ENCODE measurements at regions not wholly inside any gene's neighbourhood (a gene's known extent, or its start where the extent isn't known, plus 50 kb on each side); places are given as distances from the start of the nearest gene placed in this dataset.

DNA sequence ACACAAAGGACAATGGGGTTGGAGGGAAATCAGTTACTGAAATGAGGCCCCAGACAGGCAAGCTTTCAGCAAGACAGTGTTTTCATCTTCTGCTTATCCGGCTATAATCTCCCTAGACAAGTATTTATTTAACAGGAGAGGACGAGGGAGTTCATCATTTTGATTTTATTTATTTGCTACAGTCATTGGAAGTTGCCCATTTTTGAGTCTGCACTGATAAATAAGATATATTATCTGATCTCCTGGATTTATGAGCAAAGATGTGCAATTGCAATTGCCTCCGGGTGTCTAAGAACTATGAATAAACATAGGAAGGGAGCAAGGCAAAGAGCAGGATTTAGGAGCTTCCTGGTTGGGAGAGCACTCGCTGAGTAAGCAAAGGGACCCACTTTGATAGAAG, 263.2 kb upstream of the EDA2R start:
- H3K9ac ChIP-seq, result no peak overlapping the region
- H3K4me2 ChIP-seq, result no peak overlapping the region
- no peaks in the 10 kb centered on the region for H3K36me3 ChIP-seq (replicated peaks in 1 of 2; ENCODE audit: control insufficient read depth in 1 of 2, insufficient read depth in 2 of 2, low read length in 1 of 2)
- POLR2A ChIA-PET, result no interaction called here
- TF ChIP-seq RFX5 (IDR thresholded peaks at IDR 0.05; ENCODE audit: low read length) (no peak), GATA2 (CRISPR knock-in tag; IDR thresholded peaks at IDR 0.05) (no peak), FOXJ3 (CRISPR knock-in tag; IDR thresholded peaks at IDR 0.05) (no peak), MXI1 (IDR thresholded peaks at IDR 0.05; ENCODE audit: low read depth, low read length) (no peak), TEAD4 (IDR thresholded peaks at IDR 0.05; ENCODE audit: borderline replicate concordance, insufficient read depth) (no peak), POLR2AphosphoS5 (IDR thresholded peaks at IDR 0.05; ENCODE audit: low read depth, low read length) (no peak), CHD2 (IDR thresholded peaks at IDR 0.05; ENCODE audit: low read length, partially characterized antibody) (no peak), NFIC (IDR thresholded peaks at IDR 0.05; ENCODE audit: borderline replicate concordance) (no peak), SIN3A (IDR thresholded peaks at IDR 0.05; ENCODE audit: borderline replicate concordance, low read depth, low read length) (no peak), YY1 (IDR thresholded peaks at IDR 0.05; ENCODE audit: low read depth) (no peak), EP300 (IDR thresholded peaks at IDR 0.05; ENCODE audit: borderline replicate concordance in 1 of 2, low read depth in 1 of 2, low read length in 1 of 2) (no peak), CTCF (IDR thresholded peaks at IDR 0.05) (no peak), GABPA (IDR thresholded peaks at IDR 0.05; ENCODE audit: low read depth) (no peak), SMC3 (IDR thresholded peaks at IDR 0.05; ENCODE audit: low read depth, low read length) (no peak), TAF1 (IDR thresholded peaks at IDR 0.05; ENCODE audit: borderline replicate concordance, low read depth, low read length) (no peak)
- TF ChIP-seq, protein P1, sequence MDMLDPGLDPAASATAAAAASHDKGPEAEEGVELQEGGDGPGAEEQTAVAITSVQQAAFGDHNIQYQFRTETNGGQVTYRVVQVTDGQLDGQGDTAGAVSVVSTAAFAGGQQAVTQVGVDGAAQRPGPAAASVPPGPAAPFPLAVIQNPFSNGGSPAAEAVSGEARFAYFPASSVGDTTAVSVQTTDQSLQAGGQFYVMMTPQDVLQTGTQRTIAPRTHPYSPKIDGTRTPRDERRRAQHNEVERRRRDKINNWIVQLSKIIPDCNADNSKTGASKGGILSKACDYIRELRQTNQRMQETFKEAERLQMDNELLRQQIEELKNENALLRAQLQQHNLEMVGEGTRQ (IDR thresholded peaks at IDR 0.05; ENCODE audit: borderline replicate concordance, low read depth, low read length), result no peak
- TF ChIP-seq, protein P2, sequence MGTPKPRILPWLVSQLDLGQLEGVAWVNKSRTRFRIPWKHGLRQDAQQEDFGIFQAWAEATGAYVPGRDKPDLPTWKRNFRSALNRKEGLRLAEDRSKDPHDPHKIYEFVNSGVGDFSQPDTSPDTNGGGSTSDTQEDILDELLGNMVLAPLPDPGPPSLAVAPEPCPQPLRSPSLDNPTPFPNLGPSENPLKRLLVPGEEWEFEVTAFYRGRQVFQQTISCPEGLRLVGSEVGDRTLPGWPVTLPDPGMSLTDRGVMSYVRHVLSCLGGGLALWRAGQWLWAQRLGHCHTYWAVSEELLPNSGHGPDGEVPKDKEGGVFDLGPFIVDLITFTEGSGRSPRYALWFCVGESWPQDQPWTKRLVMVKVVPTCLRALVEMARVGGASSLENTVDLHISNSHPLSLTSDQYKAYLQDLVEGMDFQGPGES (IDR thresholded peaks at IDR 0.05; ENCODE audit: low read depth, low read length), result no peak
- TF ChIP-seq, protein P3, sequence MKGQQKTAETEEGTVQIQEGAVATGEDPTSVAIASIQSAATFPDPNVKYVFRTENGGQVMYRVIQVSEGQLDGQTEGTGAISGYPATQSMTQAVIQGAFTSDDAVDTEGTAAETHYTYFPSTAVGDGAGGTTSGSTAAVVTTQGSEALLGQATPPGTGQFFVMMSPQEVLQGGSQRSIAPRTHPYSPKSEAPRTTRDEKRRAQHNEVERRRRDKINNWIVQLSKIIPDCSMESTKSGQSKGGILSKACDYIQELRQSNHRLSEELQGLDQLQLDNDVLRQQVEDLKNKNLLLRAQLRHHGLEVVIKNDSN (IDR thresholded peaks at IDR 0.05; ENCODE audit: borderline replicate concordance, low read depth), result no peak
- TF ChIP-seq, protein P4, sequence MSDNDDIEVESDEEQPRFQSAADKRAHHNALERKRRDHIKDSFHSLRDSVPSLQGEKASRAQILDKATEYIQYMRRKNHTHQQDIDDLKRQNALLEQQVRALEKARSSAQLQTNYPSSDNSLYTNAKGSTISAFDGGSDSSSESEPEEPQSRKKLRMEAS (IDR thresholded peaks at IDR 0.05; ENCODE audit: low read depth), result no peak
- TF ChIP-seq, protein P5, sequence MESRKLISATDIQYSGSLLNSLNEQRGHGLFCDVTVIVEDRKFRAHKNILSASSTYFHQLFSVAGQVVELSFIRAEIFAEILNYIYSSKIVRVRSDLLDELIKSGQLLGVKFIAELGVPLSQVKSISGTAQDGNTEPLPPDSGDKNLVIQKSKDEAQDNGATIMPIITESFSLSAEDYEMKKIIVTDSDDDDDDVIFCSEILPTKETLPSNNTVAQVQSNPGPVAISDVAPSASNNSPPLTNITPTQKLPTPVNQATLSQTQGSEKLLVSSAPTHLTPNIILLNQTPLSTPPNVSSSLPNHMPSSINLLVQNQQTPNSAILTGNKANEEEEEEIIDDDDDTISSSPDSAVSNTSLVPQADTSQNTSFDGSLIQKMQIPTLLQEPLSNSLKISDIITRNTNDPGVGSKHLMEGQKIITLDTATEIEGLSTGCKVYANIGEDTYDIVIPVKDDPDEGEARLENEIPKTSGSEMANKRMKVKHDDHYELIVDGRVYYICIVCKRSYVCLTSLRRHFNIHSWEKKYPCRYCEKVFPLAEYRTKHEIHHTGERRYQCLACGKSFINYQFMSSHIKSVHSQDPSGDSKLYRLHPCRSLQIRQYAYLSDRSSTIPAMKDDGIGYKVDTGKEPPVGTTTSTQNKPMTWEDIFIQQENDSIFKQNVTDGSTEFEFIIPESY (IDR thresholded peaks at IDR 0.05; ENCODE audit: borderline replicate concordance, low read depth), result no peak
- no peaks in the 10 kb centered on the region for H3K9me2 ChIP-seq
- CTCF ChIA-PET, result no interaction called here
- 6% methylated on average over 4 of the region's 4 CpGs for WGBS (ENCODE audit: low lambda C conversion rate)
- DNase-seq, result no peak
- H3F3A ChIP-seq (replicated peaks; ENCODE audit: insufficient read depth), result no peaks in the 10 kb centered on the region
- H3K4me1 ChIP-seq (ENCODE audit: control insufficient read depth in 1 of 2, insufficient read depth in 2 of 2, low read depth in 1 of 2, low read length in 1 of 2), result no peaks in the 10 kb centered on the region
- no peak overlapping the region for H3K27ac ChIP-seq (ENCODE audit: low read depth in 2 of 2, low read length in 1 of 2)
- no peaks in the 10 kb centered on the region for H4K20me1 ChIP-seq (ENCODE audit: insufficient read depth)
- H3K27me3 ChIP-seq (ENCODE audit: insufficient read depth), result no peaks in the 10 kb centered on the region
- no peaks in the 10 kb centered on the region for H3K79me2 ChIP-seq (ENCODE audit: insufficient read depth)
- no peaks in the 10 kb centered on the region for H3K9me3 ChIP-seq
- H3K4me3 ChIP-seq (ENCODE audit: low read depth in 2 of 2, low read length in 1 of 2), result no peak overlapping the region
- no peak overlapping the region for H2AFZ ChIP-seq (ENCODE audit: low read depth)

All from SK-N-SH (cell line).